HG02610 (cell line): ENCODE measurements at regions not wholly inside any gene's neighbourhood (a gene's known extent, or its start where the extent isn't known, plus 50 kb on each side); places are given as distances from the start of the nearest gene placed in this dataset.
"Not testable (repeated sequence)": the region's sequence is repeated elsewhere in the genome, so short reads cannot be mapped to it uniquely, and the experiment has no call there.

Source experiments
- ATAC-seq: cut with Tn5 transposase; IDR thresholded peaks from one replicate; pipeline ENCODE4 v1.9.1; 2021; ENCODE audit warnings: mild to moderate bottlenecking, moderate library complexity; ENCODE audit not compliant: unreplicated experiment

GRCh38 chr22:17318817-17319216, 50.4 kb upstream of the CECR2 start:
- no peak for ATAC-seq

- ATAC-seq: no peak
Observed at GRCh38 chr22:17315310-17315709, 54.0 kb upstream of the CECR2 start.

GRCh38 chr22:17314487-17314886, 54.8 kb upstream of the CECR2 start:
- ATAC-seq: no peak

- ATAC-seq: no peak
Observed at GRCh38 chr22:17313626-17314025, 55.6 kb upstream of the CECR2 start.

GRCh38 chr22:17307566-17307965, 61.7 kb upstream of the CECR2 start:
- no peak for ATAC-seq

- no peak for ATAC-seq
Observed at GRCh38 chr22:17305076-17305475, 64.2 kb upstream of the CECR2 start.

GRCh38 chr22:17303840-17304779, 65.2 kb upstream of the CECR2 start:
- peak; percentile 60 for ATAC-seq

GRCh38 chr22:17303441-17303839, 65.8 kb upstream of the CECR2 start:
- ATAC-seq: no peak

- ATAC-seq: no peak
Observed at GRCh38 chr22:17302616-17303015, 66.6 kb upstream of the CECR2 start.

- ATAC-seq: no peak
Observed at GRCh38 chr22:17300926-17301325, 68.3 kb upstream of the CECR2 start.

GRCh38 chr22:17298805-17299502, 70.3 kb upstream of the CECR2 start:
- not testable (repeated sequence) for ATAC-seq

- ATAC-seq: no peak
Observed at GRCh38 chr22:17285656-17286055, 66.4 kb upstream of the ADA2 start.

- no peak for ATAC-seq
Observed at GRCh38 chr22:17284888-17285287, 65.7 kb upstream of the ADA2 start.

GRCh38 chr22:17284466-17284865, 65.2 kb upstream of the ADA2 start:
- no peak for ATAC-seq

- not testable (repeated sequence) for ATAC-seq
Observed at GRCh38 chr22:17283865-17284264, 64.6 kb upstream of the ADA2 start.

- no peak for ATAC-seq
Observed at GRCh38 chr22:17283423-17283822, 64.2 kb upstream of the ADA2 start.

- ATAC-seq: no peak
Observed at GRCh38 chr22:17281440-17281841, 62.2 kb upstream of the ADA2 start.

- no peak for ATAC-seq
Observed at GRCh38 chr22:17281026-17281425, 61.8 kb upstream of the ADA2 start.

GRCh38 chr22:17272511-17272991, 53.3 kb upstream of the ADA2 start:
- no peak for ATAC-seq

GRCh38 chr22:17271711-17272451, 52.6 kb upstream of the ADA2 start:
- no peak for ATAC-seq

GRCh38 chr22:17269607-17270261, 50.5 kb upstream of the ADA2 start:
- ATAC-seq: no peak
